H1 (cell line): ENCODE measurements at regions not wholly inside any gene's neighbourhood (a gene's known extent, or its start where the extent isn't known, plus 50 kb on each side); places are given as distances from the start of the nearest gene placed in this dataset.

Source experiments
- EP300 ChIP-seq, 2 experiments: IDR thresholded peaks; 1 replicate in 1 of 2; 2 replicates in 1 of 2; pipeline ENCODE4 v1.6.1; 2011 to 2012; ENCODE audit warnings: low read depth in 2 of 2, low read length in 2 of 2, mild to moderate bottlenecking in 2 of 2, borderline replicate concordance in 1 of 2, inconsistent platforms in 1 of 2, moderate library complexity in 1 of 2
- TAF7 ChIP-seq: optimal IDR thresholded peaks from 2 replicates; pipeline ENCODE3; 2011; ENCODE audit warnings: low read depth, mild to moderate bottlenecking, inconsistent platforms, low read length, moderate library complexity, borderline replicate concordance

- TF ChIP-seq TAF7: no peak
- TF ChIP-seq EP300 (IDR thresholded peaks at IDR 0.05; ENCODE audit: borderline replicate concordance in 1 of 2, low read depth in 2 of 2, low read length in 2 of 2): no peak
- TF ChIP-seq, all 59 proteins: peak for 0
These were observed 155.5 kb downstream of the ESM1 start (continued) for GRCh38 chr5:54829676-54830535.
